Hepatocyte (in vitro differentiated cells): ENCODE measurements at regions not wholly inside any gene's neighbourhood (a gene's known extent, or its start where the extent isn't known, plus 50 kb on each side); places are given as distances from the start of the nearest gene placed in this dataset.

Experiments used
- DNase-seq: peaks from one replicate; pipeline ENCODE4 v3.0.0-alpha.2; 2016; ENCODE audit warnings: low spot score
- H2AFZ ChIP-seq: fragments of 200-600 bp; sonication (generic); 2 replicates; pipeline ENCODE4 v1.6.0; 2016; ENCODE audit warnings: antibody characterized with exemption, mild to moderate bottlenecking
- H3K27ac ChIP-seq: fragments of 200-600 bp; sonication (generic); 2 replicates; pipeline ENCODE4 v1.5.1; 2016; ENCODE audit warnings: mild to moderate bottlenecking
- H3K27me3 ChIP-seq: fragments of 200-600 bp; sonication (generic); 2 replicates; pipeline ENCODE4 v1.6.1; 2016
- H3K36me3 ChIP-seq: fragments of 200-600 bp; sonication (generic); replicated peaks from 2 replicates; pipeline ENCODE4 v1.5.1; 2016; ENCODE audit warnings: low read depth; ENCODE audit not compliant: insufficient read depth
- H3K4me1 ChIP-seq: fragments of 200-600 bp; sonication (generic); 2 replicates; pipeline ENCODE4 v1.5.1; 2016; ENCODE audit warnings: mild to moderate bottlenecking, moderate library complexity; ENCODE audit not compliant: insufficient read depth
- H3K4me2 ChIP-seq: fragments of 200-600 bp; sonication (generic); 2 replicates; pipeline ENCODE4 v1.6.0; 2016
- H3K4me3 ChIP-seq: fragments of 200-600 bp; sonication (generic); 2 replicates; pipeline ENCODE4 v1.5.1; 2016; ENCODE audit warnings: mild to moderate bottlenecking
- H3K79me2 ChIP-seq: fragments of 200-600 bp; sonication (generic); 2 replicates; pipeline ENCODE4 v1.6.0; 2017; ENCODE audit warnings: mild to moderate bottlenecking
- H3K9me2 ChIP-seq: fragments of 200-600 bp; sonication (generic); replicated peaks from 2 replicates; pipeline ENCODE4 v1.6.0; 2017; ENCODE audit warnings: mild to moderate bottlenecking; ENCODE audit not compliant: insufficient read depth
- H3K9me3 ChIP-seq: fragments of 200-600 bp; sonication (generic); 2 replicates; pipeline ENCODE4 v1.5.1; 2016; ENCODE audit warnings: low read depth, mild to moderate bottlenecking
- H4K20me1 ChIP-seq: fragments of 200-600 bp; sonication (generic); 2 replicates; pipeline ENCODE4 v1.6.0; 2016; ENCODE audit warnings: mild to moderate bottlenecking; ENCODE audit not compliant: insufficient read depth, poor library complexity, severe bottlenecking
- CTCF ChIP-seq: fragments of 200-600 bp; sonication (generic); IDR thresholded peaks from 2 replicates; pipeline ENCODE4 v1.5.1; 2016; ENCODE audit warnings: antibody characterized with exemption, mild to moderate bottlenecking; ENCODE audit not compliant: poor library complexity
- EZH2 ChIP-seq: fragments of 200-600 bp; sonication (generic); IDR thresholded peaks from 2 replicates; pipeline ENCODE4 v1.6.1; 2016; ENCODE audit warnings: antibody characterized with exemption, mild to moderate bottlenecking, borderline replicate concordance
- EZH2phosphoT487 ChIP-seq: fragments of 200-600 bp; sonication (generic); IDR thresholded peaks from one replicate; pipeline ENCODE4 v1.6.1; 2018; ENCODE audit warnings: antibody characterized with exemption, mild to moderate bottlenecking, low read depth, moderate library complexity; ENCODE audit not compliant: unreplicated experiment, severe bottlenecking
- WGBS: methylation state at CpG from one replicate; pipeline ENCODE4 v1.1.6; 2016; ENCODE audit warnings: low lambda C conversion rate; ENCODE audit errors: missing lambda C conversion rate; 5-methylcytosine and 5-hydroxymethylcytosine counted together

- no peaks in the 10 kb centered on the region for H3K79me2 ChIP-seq
- 58% methylated on average over 8 of the region's 8 CpGs for WGBS
- TF ChIP-seq CTCF (no peak), EZH2 (no peak), EZH2phosphoT487 (no peak)
- no peak overlapping the region for H2AFZ ChIP-seq
- no peaks in the 10 kb centered on the region for H3K9me3 ChIP-seq
- H4K20me1 ChIP-seq, result no peaks in the 10 kb centered on the region
- H3K27ac ChIP-seq, result peak overlapping the region; percentile 92
- no peaks in the 10 kb centered on the region for H3K36me3 ChIP-seq
- peak; percentile 68 for DNase-seq
- no peak overlapping the region for H3K4me2 ChIP-seq
- H3K27me3 ChIP-seq, result no peaks in the 10 kb centered on the region
- H3K4me1 ChIP-seq, result peaks cover 37% of the 10 kb centered on the region
- no peaks in the 10 kb centered on the region for H3K9me2 ChIP-seq
- no peak overlapping the region for H3K4me3 ChIP-seq
Measured at GRCh38 chr1:31510853-31511789, 65.2 kb upstream of the TINAGL1 start.

- H3K4me2 ChIP-seq, result no peak overlapping the region
- H3K4me3 ChIP-seq, result no peak overlapping the region
- peaks cover 37% of the 10 kb centered on the region for H3K4me1 ChIP-seq
- WGBS, result 61% methylated on average over 8 of the region's 8 CpGs
- H3K27me3 ChIP-seq, result no peaks in the 10 kb centered on the region
- no peak for TF ChIP-seq CTCF
- TF ChIP-seq EZH2phosphoT487, result no peak
- no peak for TF ChIP-seq EZH2
- DNase-seq, result peak; percentile 63
- H3K9me2 ChIP-seq, result no peaks in the 10 kb centered on the region
- H3K27ac ChIP-seq, result peak overlapping the region; percentile 92
- no peak overlapping the region for H2AFZ ChIP-seq
- H3K36me3 ChIP-seq, result no peaks in the 10 kb centered on the region
- no peaks in the 10 kb centered on the region for H3K79me2 ChIP-seq
- no peaks in the 10 kb centered on the region for H3K9me3 ChIP-seq
- H4K20me1 ChIP-seq, result no peaks in the 10 kb centered on the region
Measured at GRCh38 chr1:31511848-31512615, 64.3 kb upstream of the TINAGL1 start.

GRCh38 chr1:31514117-31514516, 62.2 kb upstream of the TINAGL1 start:
- no peak for DNase-seq
- H3K9me3 ChIP-seq, result no peaks in the 10 kb centered on the region
- no peak overlapping the region for H3K4me3 ChIP-seq
- TF ChIP-seq EZH2phosphoT487 (no peak), EZH2 (no peak), CTCF (no peak)
- H3K79me2 ChIP-seq, result no peaks in the 10 kb centered on the region
- no peaks in the 10 kb centered on the region for H3K9me2 ChIP-seq
- no peak overlapping the region for H2AFZ ChIP-seq
- no peaks in the 10 kb centered on the region for H3K36me3 ChIP-seq
- H3K4me1 ChIP-seq, result peaks cover 30% of the 10 kb centered on the region
- no peak overlapping the region for H3K4me2 ChIP-seq
- WGBS, result 81% methylated on average over 5 of the region's 5 CpGs
- H4K20me1 ChIP-seq, result no peaks in the 10 kb centered on the region
- no peaks in the 10 kb centered on the region for H3K27me3 ChIP-seq
- H3K27ac ChIP-seq, result no peak overlapping the region
